ENCODE measurements at regions not wholly inside any gene's neighbourhood (a gene's known extent, or its start where the extent isn't known, plus 50 kb on each side); places are given as distances from the start of the nearest gene placed in this dataset.

DNA sequence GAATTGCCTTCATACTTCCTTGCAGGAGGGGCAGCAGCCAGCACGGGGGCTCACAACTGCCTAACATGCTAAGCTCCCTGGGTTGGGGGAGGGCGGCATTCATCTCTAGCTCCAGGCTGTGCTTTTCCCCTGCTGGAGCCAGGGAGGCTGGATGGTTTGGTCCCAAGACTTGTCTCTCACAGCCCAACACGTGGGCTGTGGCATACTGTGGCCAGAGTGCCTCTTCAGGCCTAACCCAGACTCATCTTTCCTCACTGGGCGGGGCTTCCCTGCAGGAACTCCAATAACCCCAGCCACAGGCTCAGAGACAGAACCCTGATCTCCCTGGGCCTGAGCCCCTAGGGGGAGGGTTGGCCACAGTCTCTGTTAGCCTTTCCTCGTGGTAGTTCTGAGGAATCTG lies 121.9 kb upstream of the PLET1 start:
- TF ChIP-seq, protein P1, sequence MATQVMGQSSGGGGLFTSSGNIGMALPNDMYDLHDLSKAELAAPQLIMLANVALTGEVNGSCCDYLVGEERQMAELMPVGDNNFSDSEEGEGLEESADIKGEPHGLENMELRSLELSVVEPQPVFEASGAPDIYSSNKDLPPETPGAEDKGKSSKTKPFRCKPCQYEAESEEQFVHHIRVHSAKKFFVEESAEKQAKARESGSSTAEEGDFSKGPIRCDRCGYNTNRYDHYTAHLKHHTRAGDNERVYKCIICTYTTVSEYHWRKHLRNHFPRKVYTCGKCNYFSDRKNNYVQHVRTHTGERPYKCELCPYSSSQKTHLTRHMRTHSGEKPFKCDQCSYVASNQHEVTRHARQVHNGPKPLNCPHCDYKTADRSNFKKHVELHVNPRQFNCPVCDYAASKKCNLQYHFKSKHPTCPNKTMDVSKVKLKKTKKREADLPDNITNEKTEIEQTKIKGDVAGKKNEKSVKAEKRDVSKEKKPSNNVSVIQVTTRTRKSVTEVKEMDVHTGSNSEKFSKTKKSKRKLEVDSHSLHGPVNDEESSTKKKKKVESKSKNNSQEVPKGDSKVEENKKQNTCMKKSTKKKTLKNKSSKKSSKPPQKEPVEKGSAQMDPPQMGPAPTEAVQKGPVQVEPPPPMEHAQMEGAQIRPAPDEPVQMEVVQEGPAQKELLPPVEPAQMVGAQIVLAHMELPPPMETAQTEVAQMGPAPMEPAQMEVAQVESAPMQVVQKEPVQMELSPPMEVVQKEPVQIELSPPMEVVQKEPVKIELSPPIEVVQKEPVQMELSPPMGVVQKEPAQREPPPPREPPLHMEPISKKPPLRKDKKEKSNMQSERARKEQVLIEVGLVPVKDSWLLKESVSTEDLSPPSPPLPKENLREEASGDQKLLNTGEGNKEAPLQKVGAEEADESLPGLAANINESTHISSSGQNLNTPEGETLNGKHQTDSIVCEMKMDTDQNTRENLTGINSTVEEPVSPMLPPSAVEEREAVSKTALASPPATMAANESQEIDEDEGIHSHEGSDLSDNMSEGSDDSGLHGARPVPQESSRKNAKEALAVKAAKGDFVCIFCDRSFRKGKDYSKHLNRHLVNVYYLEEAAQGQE (IDR thresholded peaks at IDR 0.05; ENCODE audit: insufficient read depth in 1 of 2, low read depth in 2 of 2, low read length in 2 of 2): no peak
- TF ChIP-seq TAF1 (IDR thresholded peaks at IDR 0.05; ENCODE audit: borderline replicate concordance, insufficient read depth, low read length): no peak
- TF ChIP-seq POLR2AphosphoS5 (IDR thresholded peaks at IDR 0.05; ENCODE audit: low read depth, low read length): no peak
- no peak for TF ChIP-seq SIN3A (IDR thresholded peaks at IDR 0.05; ENCODE audit: borderline replicate concordance, insufficient read depth, low read length)
